ENCODE measurements at regions not wholly inside any gene's neighbourhood (a gene's known extent, or its start where the extent isn't known, plus 50 kb on each side); places are given as distances from the start of the nearest gene placed in this dataset.

DNA sequence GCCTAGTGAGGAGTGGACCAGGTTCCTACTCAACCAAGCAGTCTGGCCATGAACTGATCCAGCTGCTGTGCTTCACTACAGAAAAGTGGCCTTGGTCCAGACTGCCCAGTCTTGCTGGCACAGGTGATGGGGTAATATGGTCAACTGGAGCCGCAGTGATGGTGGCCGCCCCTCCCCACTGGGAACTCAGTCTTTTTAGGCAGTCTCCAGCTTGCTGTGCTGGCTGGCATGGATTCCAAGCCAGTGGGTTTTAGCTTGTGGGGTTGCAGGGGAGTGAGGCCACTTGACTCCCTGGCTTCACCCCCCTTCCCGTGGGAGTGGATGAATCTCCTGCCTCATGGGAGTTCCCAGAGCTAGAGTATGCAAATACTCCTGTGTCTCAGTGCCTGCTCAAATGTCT, 52.7 kb upstream of the CDK6 start:
- TF ChIP-seq POLR2A (IDR thresholded peaks at IDR 0.05) (no peak), CTCF (IDR thresholded peaks at IDR 0.05 in 8 of 11, conservative IDR thresholded peaks at IDR 0.05 in 3 of 11) (no peak)
